ENCODE measurements at regions not wholly inside any gene's neighbourhood (a gene's known extent, or its start where the extent isn't known, plus 50 kb on each side); places are given as distances from the start of the nearest gene placed in this dataset.

GRCh38 chr10:2895594-2896196 lies 171.7 kb upstream of the PFKP start:
- Histone ChIP-seq H3K27ac (no peak overlapping the region), H3K9me3 (no peaks in the 10 kb centered on the region), H3K4me3 (no peak overlapping the region), H3K27me3 (peaks cover 3% of the 10 kb centered on the region), H3K36me3 (no peaks in the 10 kb centered on the region), H3K4me1 (no peaks in the 10 kb centered on the region)
- 60 to 71% methylated on average over 13 to 19 of the region's 22 CpGs for WGBS, 2 donors (ENCODE audit: low coverage in 1 of 2)
- no peak for ATAC-seq
- TF ChIP-seq POLR2AphosphoS5 (IDR thresholded peaks at IDR 0.05), result no peak
- no peak for TF ChIP-seq CTCF (IDR thresholded peaks at IDR 0.05)
- TF ChIP-seq EP300 (IDR thresholded peaks at IDR 0.05), result no peak
- TF ChIP-seq POLR2A (IDR thresholded peaks at IDR 0.05), result no peak

- no peak for TF ChIP-seq POLR2AphosphoS5 (IDR thresholded peaks at IDR 0.05)
- TF ChIP-seq CTCF (IDR thresholded peaks at IDR 0.05), result no peak
- no peak for TF ChIP-seq POLR2A (IDR thresholded peaks at IDR 0.05)
- TF ChIP-seq EP300 (IDR thresholded peaks at IDR 0.05), result no peak
- 95% methylated on average over 15 of the region's 16 CpGs for WGBS, 2 donors (ENCODE audit: low coverage in 1 of 2)
Measured at GRCh38 chr10:2893991-2894390, 173.4 kb upstream of the PFKP start.

DNA sequence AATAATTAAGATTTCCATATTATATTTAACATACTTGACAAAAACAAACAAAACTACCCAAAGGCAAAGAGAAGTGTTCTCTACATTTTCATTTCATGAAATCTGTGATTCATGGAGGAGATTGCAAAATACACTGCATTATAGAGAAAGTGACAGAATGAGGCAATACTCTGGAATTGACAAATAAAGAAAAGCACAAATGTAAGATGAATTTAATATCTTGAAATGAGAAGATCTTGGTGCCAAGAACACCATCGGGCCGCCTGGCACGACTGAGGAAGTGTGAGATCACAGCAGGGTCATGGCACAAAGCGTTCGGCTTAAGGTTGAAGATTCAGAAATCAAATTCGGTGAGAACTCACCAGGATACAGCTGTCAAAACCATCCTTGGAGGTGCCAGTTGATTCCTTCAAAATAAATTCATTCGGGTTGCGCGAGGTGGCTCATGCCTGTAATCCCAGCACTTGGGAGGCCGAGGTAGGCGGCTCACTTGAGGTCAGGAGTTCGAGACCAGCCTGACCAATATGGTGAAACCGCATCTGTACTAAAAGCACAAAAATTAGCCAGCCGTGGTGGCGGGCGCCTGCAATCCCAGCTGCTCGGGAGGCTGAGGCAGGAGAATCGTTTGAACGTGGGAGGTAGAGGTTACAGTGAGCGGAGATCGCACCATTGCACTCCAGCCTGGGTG lies 174.0 kb upstream of the PFKP start:
- Histone ChIP-seq H3K27ac (no peak overlapping the region), H3K4me3 (no peak overlapping the region), H3K36me3 (no peaks in the 10 kb centered on the region), H3K4me1 (no peaks in the 10 kb centered on the region), H3K9me3 (no peaks in the 10 kb centered on the region), H3K27me3 (peaks cover 3% of the 10 kb centered on the region)
- TF ChIP-seq CTCF (IDR thresholded peaks at IDR 0.05) (no peak), EP300 (IDR thresholded peaks at IDR 0.05) (no peak), POLR2AphosphoS5 (IDR thresholded peaks at IDR 0.05) (no peak), POLR2A (IDR thresholded peaks at IDR 0.05) (no peak)
- ATAC-seq, result no peak
- WGBS, 2 donors (ENCODE audit: low coverage in 1 of 2), result 90 to 94% methylated on average over 6 to 16 of the region's 21 CpGs

More at GRCh38 chr10:2893991-2894390, 173.4 kb upstream of the PFKP start:
- Histone ChIP-seq H3K27me3 (peaks cover 3% of the 10 kb centered on the region), H3K36me3 (no peaks in the 10 kb centered on the region), H3K4me1 (no peaks in the 10 kb centered on the region), H3K27ac (no peak overlapping the region), H3K4me3 (no peak overlapping the region), H3K9me3 (no peaks in the 10 kb centered on the region)
- no peak for ATAC-seq

- Histone ChIP-seq H3K4me1 (no peaks in the 10 kb centered on the region), H3K36me3 (no peaks in the 10 kb centered on the region), H3K27ac (no peak overlapping the region), H3K4me3 (no peak overlapping the region), H3K9me3 (no peaks in the 10 kb centered on the region), H3K27me3 (peaks cover 3% of the 10 kb centered on the region)
- TF ChIP-seq POLR2A (IDR thresholded peaks at IDR 0.05), result no peak
- WGBS, 2 donors (ENCODE audit: low coverage in 1 of 2), result 71 to 74% methylated on average over 5 of the region's 5 CpGs
- no peak for ATAC-seq
Measured at GRCh38 chr10:2891770-2892124, 175.6 kb upstream of the PFKP start.

DNA sequence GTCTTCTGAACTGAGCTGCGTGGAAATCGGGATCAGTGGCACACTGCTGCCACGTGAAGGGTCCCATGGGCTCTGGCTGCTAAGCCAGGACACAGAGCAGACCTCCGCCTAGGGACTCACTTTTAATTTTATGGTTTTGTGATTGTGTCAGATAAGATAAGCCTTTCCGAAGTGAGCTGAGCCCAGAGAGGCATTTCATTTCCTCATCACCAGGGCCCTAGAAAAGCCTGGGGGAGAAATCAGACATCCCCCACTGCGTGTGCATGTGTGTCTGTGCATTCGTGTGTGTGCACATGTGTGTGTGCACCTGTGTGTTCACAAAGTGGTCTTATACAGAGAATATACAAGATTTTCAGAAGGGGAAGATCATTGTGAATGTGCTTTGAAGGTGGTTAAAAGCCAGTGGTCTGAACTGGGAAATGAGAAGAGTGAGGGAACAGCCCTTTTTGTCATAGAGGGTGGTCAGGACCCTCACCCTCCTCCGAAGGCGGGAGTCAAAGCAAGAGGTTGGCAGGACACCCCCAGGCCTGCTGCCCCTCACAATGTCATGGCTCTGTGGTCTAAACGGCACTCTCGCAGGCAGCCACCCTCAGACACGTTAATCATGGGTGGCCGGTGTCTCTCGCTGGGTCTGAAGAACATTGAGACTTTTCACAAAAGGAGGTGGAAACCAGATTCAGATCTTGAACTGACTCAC lies 176.1 kb upstream of the PFKP start:
- no peaks in the 10 kb centered on the region for H3K9me3 ChIP-seq
- 70 to 74% methylated on average over 4 to 14 of the region's 14 CpGs for WGBS, 2 donors (ENCODE audit: low coverage in 1 of 2)
- no peak overlapping the region for H3K4me3 ChIP-seq
- no peaks in the 10 kb centered on the region for H3K4me1 ChIP-seq
- no peak for ATAC-seq
- H3K36me3 ChIP-seq, result no peaks in the 10 kb centered on the region
- no peak overlapping the region for H3K27ac ChIP-seq
- TF ChIP-seq EP300 (IDR thresholded peaks at IDR 0.05), result no peak
- no peak for TF ChIP-seq POLR2A (IDR thresholded peaks at IDR 0.05)
- no peak for TF ChIP-seq POLR2AphosphoS5 (IDR thresholded peaks at IDR 0.05)
- no peak for TF ChIP-seq CTCF (IDR thresholded peaks at IDR 0.05)
- peaks cover 3% of the 10 kb centered on the region for H3K27me3 ChIP-seq
